Right lobe of liver (tissue), 4 donors: ENCODE measurements at regions not wholly inside any gene's neighbourhood (a gene's known extent, or its start where the extent isn't known, plus 50 kb on each side); places are given as distances from the start of the nearest gene placed in this dataset.

Experiments used
- CTCF ChIP-seq, 4 donors: fragments of 200-600 bp in 3 of 4; fragments of 450-650 bp in 1 of 4; IDR thresholded peaks; one replicate each; pipeline versions ENCODE4 v1.5.1 to v1.8.0; 2016 to 2022; ENCODE audit warnings: antibody characterized with exemption in 4 of 4, mild to moderate bottlenecking in 2 of 4
- POLR2A ChIP-seq: fragments of 450-650 bp; IDR thresholded peaks from one replicate; pipeline ENCODE4 v1.6.1; 2017; ENCODE audit warnings: antibody characterized with exemption, mild to moderate bottlenecking
- donor health status: DM: no; HTN: no; CAD: no.
- donor health status: DM: no; HTN: no; CAD: no.
- donor health status: DM: no; HTN: yes; CAD: no.

- no peak for TF ChIP-seq CTCF (IDR thresholded peaks at IDR 0.05)
- TF ChIP-seq POLR2A, result no peak
Observed at GRCh38 chr6:66838764-66839163, 1131.7 kb upstream of the EYS start.
